ENCODE measurements at regions not wholly inside any gene's neighbourhood (a gene's known extent, or its start where the extent isn't known, plus 50 kb on each side); places are given as distances from the start of the nearest gene placed in this dataset.

DNA sequence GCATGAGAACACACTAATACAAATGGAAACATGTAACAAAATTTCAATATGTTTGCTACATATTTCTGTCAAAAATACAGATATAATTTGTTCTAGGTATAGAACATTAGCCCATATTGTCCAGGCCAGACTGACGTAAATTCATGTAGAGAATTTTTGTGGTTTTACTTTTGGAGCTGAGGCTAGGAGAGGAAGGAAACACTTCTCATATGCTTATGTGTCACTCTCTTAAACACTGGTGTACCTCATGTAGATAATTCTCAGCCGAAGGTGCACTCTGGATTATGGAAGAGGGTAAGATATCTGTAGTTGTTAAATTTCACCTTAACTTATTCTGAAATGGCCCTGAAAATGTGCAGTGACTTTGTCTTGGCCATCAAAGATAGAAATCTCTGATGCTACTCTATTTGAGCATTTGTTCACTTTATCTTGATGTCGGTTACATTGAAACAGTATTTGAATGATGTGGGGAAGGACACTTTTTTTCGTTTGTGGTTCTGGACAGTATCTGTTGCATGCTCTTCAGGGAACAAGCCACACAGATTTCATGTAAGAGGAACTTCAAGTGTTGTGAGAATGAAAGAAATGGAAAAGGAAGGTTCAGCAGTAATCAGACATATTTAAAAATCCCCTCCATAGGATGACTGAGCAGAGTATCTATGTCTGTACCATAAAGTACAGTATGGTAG lies 202.7 kb downstream of the SPATA31D1 start:
- no peak for ATAC-seq (ENCODE audit: insufficient read depth, low read depth)
- no peaks in the 10 kb centered on the region for H3K27me3 ChIP-seq (ENCODE audit: insufficient read depth, low read length, poor library complexity)
- no peaks in the 10 kb centered on the region for H4K20me1 ChIP-seq (ENCODE audit: insufficient read depth, low read length)
- no peaks in the 10 kb centered on the region for H3K79me2 ChIP-seq (ENCODE audit: insufficient read depth, low read length)
- no peaks in the 10 kb centered on the region for H3K4me1 ChIP-seq (ENCODE audit: insufficient read depth, low read length)
- no peak overlapping the region for H2AFZ ChIP-seq (ENCODE audit: low read depth, low read length)
- H3K9ac ChIP-seq (ENCODE audit: low read depth, low read length), result no peak overlapping the region
- H3K9me3 ChIP-seq (ENCODE audit: insufficient read depth, low read length, severe bottlenecking), result no peaks in the 10 kb centered on the region
- H3K4me3 ChIP-seq (ENCODE audit: low read depth in 1 of 2, low read length in 2 of 2), result no peak overlapping the region
- DNase-seq, result no peak
- H3K4me2 ChIP-seq (ENCODE audit: insufficient read depth, low read length), result no peak overlapping the region
- H3K36me3 ChIP-seq (ENCODE audit: insufficient read depth, low read length), result no peaks in the 10 kb centered on the region
- H3K27ac ChIP-seq (ENCODE audit: low read length), result no peak overlapping the region
- TF ChIP-seq EZH2 (IDR thresholded peaks at IDR 0.05; ENCODE audit: borderline replicate concordance, low read depth, low read length, severe bottlenecking), result no peak
- TF ChIP-seq, protein P1, sequence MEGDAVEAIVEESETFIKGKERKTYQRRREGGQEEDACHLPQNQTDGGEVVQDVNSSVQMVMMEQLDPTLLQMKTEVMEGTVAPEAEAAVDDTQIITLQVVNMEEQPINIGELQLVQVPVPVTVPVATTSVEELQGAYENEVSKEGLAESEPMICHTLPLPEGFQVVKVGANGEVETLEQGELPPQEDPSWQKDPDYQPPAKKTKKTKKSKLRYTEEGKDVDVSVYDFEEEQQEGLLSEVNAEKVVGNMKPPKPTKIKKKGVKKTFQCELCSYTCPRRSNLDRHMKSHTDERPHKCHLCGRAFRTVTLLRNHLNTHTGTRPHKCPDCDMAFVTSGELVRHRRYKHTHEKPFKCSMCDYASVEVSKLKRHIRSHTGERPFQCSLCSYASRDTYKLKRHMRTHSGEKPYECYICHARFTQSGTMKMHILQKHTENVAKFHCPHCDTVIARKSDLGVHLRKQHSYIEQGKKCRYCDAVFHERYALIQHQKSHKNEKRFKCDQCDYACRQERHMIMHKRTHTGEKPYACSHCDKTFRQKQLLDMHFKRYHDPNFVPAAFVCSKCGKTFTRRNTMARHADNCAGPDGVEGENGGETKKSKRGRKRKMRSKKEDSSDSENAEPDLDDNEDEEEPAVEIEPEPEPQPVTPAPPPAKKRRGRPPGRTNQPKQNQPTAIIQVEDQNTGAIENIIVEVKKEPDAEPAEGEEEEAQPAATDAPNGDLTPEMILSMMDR (IDR thresholded peaks at IDR 0.05; ENCODE audit: borderline replicate concordance, extremely low read depth, low read length, poor library complexity, severe bottlenecking), result no peak

DNA sequence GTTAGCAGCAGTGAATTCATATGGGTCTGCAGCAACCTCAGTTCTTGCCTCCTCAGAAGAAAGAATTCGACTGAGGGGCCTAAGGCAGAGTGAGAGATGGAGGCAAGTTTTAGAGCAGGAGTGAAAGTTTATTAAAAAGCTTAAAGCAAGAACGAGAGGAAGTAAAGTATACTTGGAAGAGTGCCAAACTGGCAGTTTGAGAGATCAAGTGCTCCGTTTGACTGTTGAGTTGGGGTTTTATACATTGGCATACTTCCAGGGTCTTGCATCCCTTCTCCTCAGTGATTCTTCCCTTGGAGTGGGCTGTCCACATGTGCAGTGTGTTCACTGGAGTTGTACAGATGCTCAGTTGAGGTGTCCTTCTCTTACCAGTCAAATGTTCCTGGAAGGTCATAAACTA lies 203.6 kb downstream of the SPATA31D1 start:
- H4K20me1 ChIP-seq (ENCODE audit: insufficient read depth, low read length), result no peaks in the 10 kb centered on the region
- H2AFZ ChIP-seq (ENCODE audit: low read depth, low read length), result no peak overlapping the region
- ATAC-seq (ENCODE audit: insufficient read depth, low read depth), result no peak
- no peak overlapping the region for H3K27ac ChIP-seq (ENCODE audit: low read length)
- H3K36me3 ChIP-seq (ENCODE audit: insufficient read depth, low read length), result no peaks in the 10 kb centered on the region
- H3K27me3 ChIP-seq (ENCODE audit: insufficient read depth, low read length, poor library complexity), result no peaks in the 10 kb centered on the region
- DNase-seq, result no peak
- no peaks in the 10 kb centered on the region for H3K79me2 ChIP-seq (ENCODE audit: insufficient read depth, low read length)
- H3K4me3 ChIP-seq (ENCODE audit: low read depth in 1 of 2, low read length in 2 of 2), result no peak overlapping the region
- no peak overlapping the region for H3K9ac ChIP-seq (ENCODE audit: low read depth, low read length)
- H3K4me1 ChIP-seq (ENCODE audit: insufficient read depth, low read length), result no peaks in the 10 kb centered on the region
- no peak for TF ChIP-seq EZH2 (IDR thresholded peaks at IDR 0.05; ENCODE audit: borderline replicate concordance, low read depth, low read length, severe bottlenecking)
- TF ChIP-seq, protein P1 (IDR thresholded peaks at IDR 0.05; ENCODE audit: borderline replicate concordance, extremely low read depth, low read length, poor library complexity, severe bottlenecking), result no peak
- H3K9me3 ChIP-seq (ENCODE audit: insufficient read depth, low read length, severe bottlenecking), result no peaks in the 10 kb centered on the region
- H3K4me2 ChIP-seq (ENCODE audit: insufficient read depth, low read length), result no peak overlapping the region

DNA sequence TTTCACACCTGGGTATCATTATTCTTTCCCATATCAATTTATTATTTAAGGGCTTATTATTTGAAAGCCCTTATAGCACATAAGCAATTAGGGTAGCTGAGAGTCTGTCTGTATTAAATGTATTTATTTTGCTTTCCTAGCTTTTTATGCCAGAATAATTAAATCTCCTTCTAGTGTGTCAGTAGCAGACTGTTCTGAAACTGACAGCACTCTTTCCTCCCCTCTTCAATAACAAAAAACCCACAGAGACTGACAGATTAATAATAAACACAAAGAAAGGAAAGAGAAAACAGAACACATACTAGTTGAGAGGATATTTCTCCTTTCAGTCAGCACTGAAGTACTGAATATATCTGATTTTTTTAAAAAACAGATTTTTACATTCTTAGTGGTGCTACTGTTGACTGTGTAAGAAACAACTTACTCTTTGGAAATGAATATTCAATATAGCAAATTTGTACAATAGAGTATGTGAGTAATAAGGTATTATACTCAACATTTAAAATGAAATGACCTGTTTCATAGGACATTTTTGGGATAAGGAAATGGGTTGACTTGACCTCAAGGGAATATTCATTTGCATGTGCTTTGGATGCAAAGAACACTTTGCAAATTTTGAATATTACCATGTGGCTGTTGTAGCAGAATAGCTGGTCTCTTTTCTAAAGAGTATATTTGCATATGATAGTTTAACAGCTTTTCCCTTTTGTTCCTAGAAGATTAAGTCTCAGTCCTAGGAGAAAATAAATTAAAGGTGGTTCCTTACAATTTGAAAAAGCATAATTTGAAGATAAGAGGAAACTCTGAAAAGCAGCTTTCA lies 208.3 kb downstream of the SPATA31D1 start:
- Histone ChIP-seq H4K20me1 (ENCODE audit: insufficient read depth, low read length) (no peaks in the 10 kb centered on the region), H3K4me3 (ENCODE audit: low read depth in 1 of 2, low read length in 2 of 2) (no peak overlapping the region), H3K9ac (ENCODE audit: low read depth, low read length) (no peak overlapping the region), H3K27me3 (ENCODE audit: insufficient read depth, low read length, poor library complexity) (no peaks in the 10 kb centered on the region), H3K36me3 (ENCODE audit: insufficient read depth, low read length) (no peaks in the 10 kb centered on the region), H3K4me1 (ENCODE audit: insufficient read depth, low read length) (no peaks in the 10 kb centered on the region), H3K79me2 (ENCODE audit: insufficient read depth, low read length) (no peaks in the 10 kb centered on the region), H3K27ac (ENCODE audit: low read length) (no peak overlapping the region), H2AFZ (ENCODE audit: low read depth, low read length) (no peak overlapping the region), H3K4me2 (ENCODE audit: insufficient read depth, low read length) (no peak overlapping the region), H3K9me3 (ENCODE audit: insufficient read depth, low read length, severe bottlenecking) (no peaks in the 10 kb centered on the region)
- TF ChIP-seq, protein P1 (IDR thresholded peaks at IDR 0.05; ENCODE audit: borderline replicate concordance, extremely low read depth, low read length, poor library complexity, severe bottlenecking), result no peak
- no peak for TF ChIP-seq EZH2 (IDR thresholded peaks at IDR 0.05; ENCODE audit: borderline replicate concordance, low read depth, low read length, severe bottlenecking)
- ATAC-seq (ENCODE audit: insufficient read depth, low read depth) (no peak), DNase-seq (no peak)
